Endodermal cell (in vitro differentiated cells): ENCODE measurements at regions not wholly inside any gene's neighbourhood (a gene's known extent, or its start where the extent isn't known, plus 50 kb on each side); places are given as distances from the start of the nearest gene placed in this dataset.

Source experiments
- DNase-seq: peaks from one replicate; pipeline ENCODE4 v3.0.0-alpha.2; 2017
- H3K27ac ChIP-seq: 2 replicates; pipeline ENCODE4 v1.5.1; 2013; ENCODE audit warnings: mild to moderate bottlenecking, low read depth, low read length, moderate library complexity
- H3K27me3 ChIP-seq: 2 replicates; pipeline ENCODE4 v1.6.1; 2013; ENCODE audit warnings: mild to moderate bottlenecking, low read length, moderate library complexity; ENCODE audit not compliant: insufficient read depth, control insufficient read depth, poor library complexity, severe bottlenecking
- H3K36me3 ChIP-seq: 2 replicates; pipeline ENCODE4 v1.7.0; 2013; ENCODE audit warnings: mild to moderate bottlenecking, low read length, moderate library complexity; ENCODE audit not compliant: control insufficient read depth, insufficient read depth
- H3K4me1 ChIP-seq: one replicate; pipeline ENCODE4 v1.7.0; 2013; ENCODE audit warnings: low read length; ENCODE audit not compliant: control insufficient read depth, insufficient read depth
- H3K4me3 ChIP-seq: 2 replicates; pipeline ENCODE4 v1.5.1; 2013; ENCODE audit warnings: mild to moderate bottlenecking, low read length, moderate library complexity
- H3K9ac ChIP-seq: 2 replicates; pipeline ENCODE4 v1.6.1; 2013; ENCODE audit warnings: mild to moderate bottlenecking, low read length, moderate library complexity; ENCODE audit not compliant: poor library complexity, severe bottlenecking; ENCODE audit errors: extremely low read depth
- H3K9me3 ChIP-seq: 2 replicates; pipeline ENCODE4 v1.6.1; 2013; ENCODE audit warnings: mild to moderate bottlenecking, low read length, moderate library complexity; ENCODE audit not compliant: control insufficient read depth
- H3K27ac Mint-ChIP-seq: 2 replicates; pipeline ENCODE4 v1.8.0; 2020; ENCODE audit warnings: mixed read lengths
- H3K27me3 Mint-ChIP-seq: 2 replicates; pipeline ENCODE4 v1.8.0; 2021; ENCODE audit warnings: mild to moderate bottlenecking, mixed read lengths; ENCODE audit not compliant: insufficient read depth
- H3K36me3 Mint-ChIP-seq: 2 replicates; pipeline ENCODE4 v1.8.0; 2020; ENCODE audit warnings: low read depth, mixed read lengths
- H3K4me1 Mint-ChIP-seq: 2 replicates; pipeline ENCODE4 v1.8.0; 2020; ENCODE audit warnings: mixed read lengths
- H3K4me3 Mint-ChIP-seq: 2 replicates; pipeline ENCODE4 v1.8.0; 2020; ENCODE audit warnings: mild to moderate bottlenecking, moderate library complexity, mixed read lengths
- H3K9me3 Mint-ChIP-seq: 2 replicates; pipeline ENCODE4 v1.8.0; 2020; ENCODE audit warnings: mild to moderate bottlenecking, mixed read lengths
- WGBS, 2 experiments: methylation state at CpG; one replicate each; pipeline versions ENCODE4 v1.1.5 to v1.1.7; 2013; ENCODE audit warnings: missing lambda C conversion rate in 2 of 2, mixed read lengths in 1 of 2; ENCODE audit not compliant: insufficient coverage in 1 of 2, insufficient read length in 1 of 2; 5-methylcytosine and 5-hydroxymethylcytosine counted together
- TF ChIP-seq, protein P1 (sequence below): fragments of 200-600 bp; sonication (generic); conservative IDR thresholded peaks from 2 replicates; pipeline ENCODE4 v1.5.0; 2021; ENCODE audit warnings: antibody characterized with exemption, mild to moderate bottlenecking

GRCh38 chr11:122341477-122341876 lies 225.5 kb upstream of the BLID start:
- no peak overlapping the region for H3K9ac ChIP-seq
- TF ChIP-seq, protein P1, sequence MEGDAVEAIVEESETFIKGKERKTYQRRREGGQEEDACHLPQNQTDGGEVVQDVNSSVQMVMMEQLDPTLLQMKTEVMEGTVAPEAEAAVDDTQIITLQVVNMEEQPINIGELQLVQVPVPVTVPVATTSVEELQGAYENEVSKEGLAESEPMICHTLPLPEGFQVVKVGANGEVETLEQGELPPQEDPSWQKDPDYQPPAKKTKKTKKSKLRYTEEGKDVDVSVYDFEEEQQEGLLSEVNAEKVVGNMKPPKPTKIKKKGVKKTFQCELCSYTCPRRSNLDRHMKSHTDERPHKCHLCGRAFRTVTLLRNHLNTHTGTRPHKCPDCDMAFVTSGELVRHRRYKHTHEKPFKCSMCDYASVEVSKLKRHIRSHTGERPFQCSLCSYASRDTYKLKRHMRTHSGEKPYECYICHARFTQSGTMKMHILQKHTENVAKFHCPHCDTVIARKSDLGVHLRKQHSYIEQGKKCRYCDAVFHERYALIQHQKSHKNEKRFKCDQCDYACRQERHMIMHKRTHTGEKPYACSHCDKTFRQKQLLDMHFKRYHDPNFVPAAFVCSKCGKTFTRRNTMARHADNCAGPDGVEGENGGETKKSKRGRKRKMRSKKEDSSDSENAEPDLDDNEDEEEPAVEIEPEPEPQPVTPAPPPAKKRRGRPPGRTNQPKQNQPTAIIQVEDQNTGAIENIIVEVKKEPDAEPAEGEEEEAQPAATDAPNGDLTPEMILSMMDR = no peak
- WGBS, 2 experiments = 100% methylated on average over 1 of the region's 2 CpGs; no CpG with 5 or more reads in 1 of the 2 experiments
- H3K9me3 ChIP-seq = no peaks in the 10 kb centered on the region
- no peak overlapping the region for H3K27ac ChIP-seq
- H3K27me3 ChIP-seq = no peaks in the 10 kb centered on the region
- Mint-ChIP-seq H3K4me3 (no peak overlapping the region), H3K27ac (no peak overlapping the region), H3K9me3 (no peaks in the 10 kb centered on the region), H3K36me3 (no peaks in the 10 kb centered on the region), H3K4me1 (no peaks in the 10 kb centered on the region), H3K27me3 (peaks cover 3% of the 10 kb centered on the region)
- no peaks in the 10 kb centered on the region for H3K36me3 ChIP-seq
- no peaks in the 10 kb centered on the region for H3K4me1 ChIP-seq
- no peak overlapping the region for H3K4me3 ChIP-seq
- no peak for DNase-seq

DNA sequence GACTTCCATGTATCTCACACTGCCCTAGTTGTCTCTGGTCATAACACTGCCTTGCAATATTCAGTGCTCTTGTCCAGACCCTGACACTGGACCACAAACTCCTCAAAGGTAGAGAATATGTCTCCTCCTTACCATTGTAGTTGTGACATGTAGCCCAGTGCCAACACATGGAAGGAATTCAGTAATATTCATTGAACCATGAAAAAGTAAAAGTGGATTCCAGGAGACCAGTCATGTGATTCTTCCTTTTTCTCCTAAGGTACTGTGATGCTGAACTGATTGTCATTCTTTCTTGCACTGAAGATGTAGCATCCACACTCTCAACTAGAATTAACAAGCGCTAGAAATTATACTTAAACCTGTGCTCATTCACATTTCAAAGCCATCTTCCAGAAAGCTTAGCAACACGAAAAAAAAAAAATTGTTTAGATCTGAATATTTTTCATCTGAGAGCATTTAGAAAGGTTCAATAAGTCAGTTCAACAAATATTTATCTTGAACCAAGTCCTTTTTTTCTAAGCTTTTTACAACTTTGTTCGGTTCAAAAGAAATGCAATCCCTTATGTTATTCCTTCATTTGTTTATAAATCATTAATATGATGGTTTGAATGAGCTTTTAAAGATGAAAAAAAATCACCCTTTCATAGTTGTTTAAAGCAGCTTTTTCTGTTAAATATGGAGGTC lies 224.7 kb upstream of the BLID start:
- H3K27me3 Mint-ChIP-seq = peaks cover 3% of the 10 kb centered on the region
- Histone ChIP-seq H3K27me3 (no peaks in the 10 kb centered on the region), H3K9ac (no peak overlapping the region), H3K4me1 (no peaks in the 10 kb centered on the region), H3K27ac (no peak overlapping the region), H3K36me3 (no peaks in the 10 kb centered on the region), H3K9me3 (no peaks in the 10 kb centered on the region), H3K4me3 (no peak overlapping the region)
- no peak overlapping the region for H3K27ac Mint-ChIP-seq
- H3K36me3 Mint-ChIP-seq = no peaks in the 10 kb centered on the region
- 89 to 100% methylated on average over 1 to 2 of the region's 3 CpGs for WGBS, 2 experiments
- no peaks in the 10 kb centered on the region for H3K9me3 Mint-ChIP-seq
- no peak overlapping the region for H3K4me3 Mint-ChIP-seq
- TF ChIP-seq, protein P1 = no peak
- H3K4me1 Mint-ChIP-seq = no peaks in the 10 kb centered on the region
- DNase-seq = no peak

GRCh38 chr11:122339436-122340060 lies 223.5 kb upstream of the BLID start:
- H3K27ac ChIP-seq = no peak overlapping the region
- H3K4me1 ChIP-seq = no peaks in the 10 kb centered on the region
- Mint-ChIP-seq H3K36me3 (no peaks in the 10 kb centered on the region), H3K27ac (no peak overlapping the region), H3K4me1 (no peaks in the 10 kb centered on the region), H3K9me3 (no peaks in the 10 kb centered on the region), H3K27me3 (peaks cover 3% of the 10 kb centered on the region), H3K4me3 (no peak overlapping the region)
- H3K27me3 ChIP-seq = peaks cover 6% of the 10 kb centered on the region
- no peak overlapping the region for H3K9ac ChIP-seq
- no peaks in the 10 kb centered on the region for H3K9me3 ChIP-seq
- 89% methylated on average over 2 of the region's 2 CpGs; no CpG with 5 or more reads in 1 of the 2 experiments for WGBS, 2 experiments
- H3K36me3 ChIP-seq = no peaks in the 10 kb centered on the region
- no peak for DNase-seq
- TF ChIP-seq, protein P1 = no peak
- no peak overlapping the region for H3K4me3 ChIP-seq
